ENCODE measurements at regions not wholly inside any gene's neighbourhood (a gene's known extent, or its start where the extent isn't known, plus 50 kb on each side); places are given as distances from the start of the nearest gene placed in this dataset.

GRCh38 chr11:104830508-104830907, 67.8 kb downstream of the CASP12 start:
- no peak overlapping the region for H3K4me3 ChIP-seq (ENCODE audit: insufficient read depth, low read depth, low read length)
- H2AFZ ChIP-seq (ENCODE audit: low read depth, low read length): no peak overlapping the region
- H3K79me2 ChIP-seq (ENCODE audit: insufficient read depth, low read length): no peaks in the 10 kb centered on the region
- H3K36me3 Mint-ChIP-seq (ENCODE audit: low read depth, unreplicated experiment): no peaks in the 10 kb centered on the region
- no peaks in the 10 kb centered on the region for H3K27me3 ChIP-seq (ENCODE audit: insufficient read depth, low read length)
- no peak for DNase-seq (ENCODE audit: low read depth)
- H3K4me3 Mint-ChIP-seq (ENCODE audit: unreplicated experiment): no peak overlapping the region
- H3K27ac Mint-ChIP-seq (ENCODE audit: unreplicated experiment): no peak overlapping the region
- H3K9ac ChIP-seq (ENCODE audit: low read length): no peak overlapping the region
- no peaks in the 10 kb centered on the region for H3K36me3 ChIP-seq (ENCODE audit: insufficient read depth, low read length)
- no peaks in the 10 kb centered on the region for H3K9me3 ChIP-seq (ENCODE audit: insufficient read depth, low read depth, low read length)
- H3K9me3 Mint-ChIP-seq (ENCODE audit: unreplicated experiment): no peaks in the 10 kb centered on the region
- H3K4me1 ChIP-seq (ENCODE audit: insufficient read depth, low read length): no peaks in the 10 kb centered on the region
- H3K4me1 Mint-ChIP-seq (ENCODE audit: low read depth, unreplicated experiment): no peaks in the 10 kb centered on the region
- FAIRE-seq: no peak
- no peak for TF ChIP-seq EZH2 (IDR thresholded peaks at IDR 0.05; ENCODE audit: insufficient read depth, low read length)
- TF ChIP-seq, protein P1, sequence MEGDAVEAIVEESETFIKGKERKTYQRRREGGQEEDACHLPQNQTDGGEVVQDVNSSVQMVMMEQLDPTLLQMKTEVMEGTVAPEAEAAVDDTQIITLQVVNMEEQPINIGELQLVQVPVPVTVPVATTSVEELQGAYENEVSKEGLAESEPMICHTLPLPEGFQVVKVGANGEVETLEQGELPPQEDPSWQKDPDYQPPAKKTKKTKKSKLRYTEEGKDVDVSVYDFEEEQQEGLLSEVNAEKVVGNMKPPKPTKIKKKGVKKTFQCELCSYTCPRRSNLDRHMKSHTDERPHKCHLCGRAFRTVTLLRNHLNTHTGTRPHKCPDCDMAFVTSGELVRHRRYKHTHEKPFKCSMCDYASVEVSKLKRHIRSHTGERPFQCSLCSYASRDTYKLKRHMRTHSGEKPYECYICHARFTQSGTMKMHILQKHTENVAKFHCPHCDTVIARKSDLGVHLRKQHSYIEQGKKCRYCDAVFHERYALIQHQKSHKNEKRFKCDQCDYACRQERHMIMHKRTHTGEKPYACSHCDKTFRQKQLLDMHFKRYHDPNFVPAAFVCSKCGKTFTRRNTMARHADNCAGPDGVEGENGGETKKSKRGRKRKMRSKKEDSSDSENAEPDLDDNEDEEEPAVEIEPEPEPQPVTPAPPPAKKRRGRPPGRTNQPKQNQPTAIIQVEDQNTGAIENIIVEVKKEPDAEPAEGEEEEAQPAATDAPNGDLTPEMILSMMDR (IDR thresholded peaks at IDR 0.05; ENCODE audit: insufficient read depth, low read depth, low read length): no peak
- H4K20me1 ChIP-seq (ENCODE audit: insufficient read depth, low read length): no peaks in the 10 kb centered on the region
- no peak overlapping the region for H3K4me2 ChIP-seq (ENCODE audit: low read length)
- no peaks in the 10 kb centered on the region for H3K27me3 Mint-ChIP-seq (ENCODE audit: low read depth, unreplicated experiment)
- H3K27ac ChIP-seq (ENCODE audit: low read depth, low read length): no peak overlapping the region

GRCh38 chr11:104830080-104830479, 68.2 kb downstream of the CASP12 start:
- Mint-ChIP-seq H3K4me1 (ENCODE audit: low read depth, unreplicated experiment) (no peaks in the 10 kb centered on the region), H3K9me3 (ENCODE audit: unreplicated experiment) (no peaks in the 10 kb centered on the region), H3K4me3 (ENCODE audit: unreplicated experiment) (no peak overlapping the region), H3K36me3 (ENCODE audit: low read depth, unreplicated experiment) (no peaks in the 10 kb centered on the region), H3K27me3 (ENCODE audit: low read depth, unreplicated experiment) (no peaks in the 10 kb centered on the region), H3K27ac (ENCODE audit: unreplicated experiment) (no peak overlapping the region)
- FAIRE-seq (no peak), DNase-seq (ENCODE audit: low read depth) (peak; percentile 74)
- Histone ChIP-seq H3K27ac (ENCODE audit: low read depth, low read length) (peak overlapping the region; percentile 7), H3K4me2 (ENCODE audit: low read length) (no peak overlapping the region), H3K27me3 (ENCODE audit: insufficient read depth, low read length) (no peaks in the 10 kb centered on the region), H3K4me1 (ENCODE audit: insufficient read depth, low read length) (no peaks in the 10 kb centered on the region), H4K20me1 (ENCODE audit: insufficient read depth, low read length) (no peaks in the 10 kb centered on the region), H3K36me3 (ENCODE audit: insufficient read depth, low read length) (no peaks in the 10 kb centered on the region), H3K79me2 (ENCODE audit: insufficient read depth, low read length) (no peaks in the 10 kb centered on the region), H3K9me3 (ENCODE audit: insufficient read depth, low read depth, low read length) (no peaks in the 10 kb centered on the region), H3K9ac (ENCODE audit: low read length) (no peak overlapping the region), H3K4me3 (ENCODE audit: insufficient read depth, low read depth, low read length) (no peak overlapping the region), H2AFZ (ENCODE audit: low read depth, low read length) (no peak overlapping the region)
- TF ChIP-seq, protein P1 (IDR thresholded peaks at IDR 0.05; ENCODE audit: insufficient read depth, low read depth, low read length): no peak
- no peak for TF ChIP-seq EZH2 (IDR thresholded peaks at IDR 0.05; ENCODE audit: insufficient read depth, low read length)

DNA sequence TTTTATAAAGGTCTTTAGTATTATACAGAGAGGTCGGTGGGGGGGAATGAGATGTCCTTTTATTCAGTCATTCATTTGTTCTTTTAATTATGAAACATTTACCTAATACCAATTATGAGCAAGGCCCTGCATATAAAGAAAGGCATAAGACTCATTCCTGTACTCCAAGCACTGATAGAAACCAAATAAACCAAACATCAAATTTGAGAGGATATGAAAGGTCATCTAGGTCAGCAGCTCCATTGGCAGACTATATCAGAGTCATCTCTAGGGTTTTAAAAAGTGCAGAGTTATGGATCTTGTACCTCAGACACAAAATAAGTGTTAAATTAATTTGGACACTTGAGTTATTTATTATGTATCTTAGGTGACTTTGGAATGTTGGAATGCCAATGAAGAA, 71.5 kb downstream of the CASP12 start:
- H3K9ac ChIP-seq (ENCODE audit: low read length): no peak overlapping the region

More for the DNA sequence above, 71.5 kb downstream of the CASP12 start:
- Histone ChIP-seq H3K79me2 (ENCODE audit: insufficient read depth, low read length) (no peaks in the 10 kb centered on the region), H3K9me3 (ENCODE audit: insufficient read depth, low read depth, low read length) (no peaks in the 10 kb centered on the region), H3K4me1 (ENCODE audit: insufficient read depth, low read length) (no peaks in the 10 kb centered on the region), H4K20me1 (ENCODE audit: insufficient read depth, low read length) (no peaks in the 10 kb centered on the region), H3K4me3 (ENCODE audit: insufficient read depth, low read depth, low read length) (no peak overlapping the region), H3K27ac (ENCODE audit: low read depth, low read length) (no peak overlapping the region), H3K27me3 (ENCODE audit: insufficient read depth, low read length) (no peaks in the 10 kb centered on the region), H3K36me3 (ENCODE audit: insufficient read depth, low read length) (no peaks in the 10 kb centered on the region), H2AFZ (ENCODE audit: low read depth, low read length) (no peak overlapping the region), H3K4me2 (ENCODE audit: low read length) (no peak overlapping the region)
- Mint-ChIP-seq H3K9me3 (ENCODE audit: unreplicated experiment) (no peaks in the 10 kb centered on the region), H3K27me3 (ENCODE audit: low read depth, unreplicated experiment) (no peaks in the 10 kb centered on the region), H3K4me3 (ENCODE audit: unreplicated experiment) (no peak overlapping the region), H3K4me1 (ENCODE audit: low read depth, unreplicated experiment) (no peaks in the 10 kb centered on the region), H3K27ac (ENCODE audit: unreplicated experiment) (no peak overlapping the region), H3K36me3 (ENCODE audit: low read depth, unreplicated experiment) (no peaks in the 10 kb centered on the region)
- no peak for DNase-seq (ENCODE audit: low read depth)
- no peak for TF ChIP-seq EZH2 (IDR thresholded peaks at IDR 0.05; ENCODE audit: insufficient read depth, low read length)
- TF ChIP-seq, protein P1 (IDR thresholded peaks at IDR 0.05; ENCODE audit: insufficient read depth, low read depth, low read length): no peak
- FAIRE-seq: no peak
